Muscle layer of duodenum (tissue), 2 donors: ENCODE measurements at regions not wholly inside any gene's neighbourhood (a gene's known extent, or its start where the extent isn't known, plus 50 kb on each side); places are given as distances from the start of the nearest gene placed in this dataset.

ENCODE experiments used
- H3K27ac ChIP-seq: one replicate; pipeline ENCODE4 v1.7.0; 2013; ENCODE audit warnings: mild to moderate bottlenecking, low read length
- H3K27me3 ChIP-seq: one replicate; pipeline ENCODE4 v1.7.0; 2013; ENCODE audit warnings: low read depth, mild to moderate bottlenecking, control low read depth, low read length
- H3K36me3 ChIP-seq, 2 donors: one replicate each; pipeline ENCODE4 v1.7.0; 2013; ENCODE audit warnings: low read length in 2 of 2, control low read depth in 1 of 2, mild to moderate bottlenecking in 1 of 2; ENCODE audit not compliant: insufficient read depth in 2 of 2, control insufficient read depth in 1 of 2
- H3K4me1 ChIP-seq, 2 donors: one replicate each; pipeline ENCODE4 v1.7.0; 2013; ENCODE audit warnings: low read length in 2 of 2, mild to moderate bottlenecking in 2 of 2, control low read depth in 1 of 2, moderate library complexity in 1 of 2; ENCODE audit not compliant: insufficient read depth in 2 of 2, control insufficient read depth in 1 of 2
- H3K4me3 ChIP-seq, 2 donors: one replicate each; pipeline ENCODE4 v1.7.0; 2013; ENCODE audit warnings: low read length in 2 of 2, low read depth in 1 of 2, mild to moderate bottlenecking in 1 of 2
- H3K9me3 ChIP-seq, 2 donors: one replicate each; pipeline ENCODE4 v1.7.0; 2013; ENCODE audit warnings: low read length in 2 of 2, control low read depth in 1 of 2, mild to moderate bottlenecking in 1 of 2; ENCODE audit not compliant: control insufficient read depth in 1 of 2
- donor health status: healthy.

DNA sequence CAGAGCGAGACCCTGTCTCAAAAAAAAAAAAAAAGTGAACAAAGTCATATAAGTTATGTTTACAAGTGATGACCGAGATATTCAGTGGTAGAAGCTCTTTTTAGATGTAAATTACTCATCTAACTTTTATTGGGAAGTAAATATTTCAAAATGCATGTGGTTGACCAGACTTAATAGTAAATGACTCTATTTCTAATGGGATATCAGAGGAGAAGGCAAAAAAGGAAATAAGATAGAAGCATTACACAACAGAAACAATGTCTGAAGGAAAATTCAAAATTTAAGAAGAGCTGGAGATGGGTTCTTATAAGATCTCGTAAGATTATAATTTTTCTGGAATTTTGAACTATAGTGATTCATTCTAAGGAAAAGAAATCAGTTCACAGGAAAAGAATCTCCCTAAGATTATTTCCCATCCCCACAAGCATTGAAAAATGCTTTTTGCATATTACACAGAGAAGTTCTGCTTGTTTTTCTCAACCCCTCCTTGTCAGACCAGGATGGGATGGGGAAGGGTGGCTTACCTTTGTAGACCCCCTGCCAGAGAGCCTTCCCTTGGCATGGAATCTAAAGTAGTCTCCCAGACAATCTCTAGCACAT is 63.1 kb upstream of the STK38L start:
- peaks cover 0 to 13% of the 10 kb centered on the region in 2 donors for H3K4me1 ChIP-seq
- H3K9me3 ChIP-seq: no peaks in the 10 kb centered on the region
- no peak overlapping the region for H3K4me3 ChIP-seq
- peak overlapping the region; percentile 34 for H3K27ac ChIP-seq
- H3K36me3 ChIP-seq: peaks cover 0 to 27% of the 10 kb centered on the region in 2 donors
- no peaks in the 10 kb centered on the region for H3K27me3 ChIP-seq

DNA sequence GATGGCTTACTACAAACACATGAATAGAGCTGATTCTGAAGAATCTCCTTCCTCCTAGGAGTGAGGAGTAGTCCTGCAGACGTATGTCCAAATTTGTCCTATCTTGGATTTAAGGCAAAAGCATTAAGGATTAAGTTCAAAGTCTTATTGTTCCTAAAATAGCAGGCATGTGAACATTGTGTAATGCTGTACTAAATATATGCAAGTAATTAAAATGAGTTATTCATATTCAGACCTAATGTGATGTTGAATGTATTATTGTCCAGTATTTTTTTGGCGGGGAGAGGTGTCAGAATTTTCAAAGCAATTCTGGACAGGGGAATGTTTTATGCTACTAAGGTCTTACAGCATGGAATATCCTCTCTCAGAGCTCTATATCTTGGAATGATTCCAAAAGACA is 60.7 kb upstream of the STK38L start:
- peaks cover 5 to 21% of the 10 kb centered on the region in 2 donors for H3K4me1 ChIP-seq
- peaks cover 0 to 16% of the 10 kb centered on the region in 2 donors for H3K36me3 ChIP-seq
- no peaks in the 10 kb centered on the region for H3K27me3 ChIP-seq
- H3K27ac ChIP-seq: no peak overlapping the region
- no peaks in the 10 kb centered on the region for H3K9me3 ChIP-seq
- no peak overlapping the region for H3K4me3 ChIP-seq

DNA sequence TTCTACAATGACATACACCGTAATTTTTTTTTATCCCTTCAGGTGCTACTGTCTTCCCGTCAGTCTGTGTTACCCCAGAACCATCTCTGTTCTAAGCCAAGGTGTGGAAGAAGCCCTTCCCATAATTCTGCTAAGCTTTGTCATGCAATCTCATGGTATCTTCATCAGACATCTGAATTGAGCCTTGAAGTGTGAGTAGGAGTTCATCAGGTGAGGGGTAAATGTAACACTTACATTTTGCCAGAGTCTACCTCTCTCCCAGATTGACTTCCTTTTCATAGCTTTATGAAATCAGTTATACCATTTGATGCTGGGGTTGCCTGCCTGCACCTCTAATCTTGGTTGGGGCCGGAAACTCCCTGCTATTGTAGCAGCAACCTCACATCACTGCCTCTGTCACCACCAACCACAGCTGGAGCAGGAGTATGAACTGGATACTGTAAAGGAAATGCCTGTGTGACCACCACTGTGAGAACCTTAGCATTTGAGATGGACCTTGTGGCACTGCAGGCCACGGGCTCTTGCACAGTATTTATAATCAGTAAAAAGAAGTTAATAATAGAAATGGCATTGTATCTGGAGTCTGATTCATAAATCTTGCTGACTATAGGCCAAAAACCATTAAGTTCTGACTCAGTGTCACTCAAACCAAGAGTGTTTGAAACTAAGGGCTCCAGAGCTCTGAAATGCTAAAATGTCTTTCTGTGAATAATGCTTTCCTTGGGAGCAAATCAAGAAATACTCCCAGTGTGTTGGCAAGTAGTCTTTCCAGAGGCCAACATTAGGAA is 58.7 kb upstream of the STK38L start:
- Histone ChIP-seq H3K27ac (no peak overlapping the region), H3K27me3 (no peaks in the 10 kb centered on the region), H3K4me1 (peaks cover 5 to 9% of the 10 kb centered on the region in 2 donors), H3K4me3 (no peak overlapping the region), H3K9me3 (no peaks in the 10 kb centered on the region), H3K36me3 (peaks cover 0 to under 1% of the 10 kb centered on the region in 2 donors)

DNA sequence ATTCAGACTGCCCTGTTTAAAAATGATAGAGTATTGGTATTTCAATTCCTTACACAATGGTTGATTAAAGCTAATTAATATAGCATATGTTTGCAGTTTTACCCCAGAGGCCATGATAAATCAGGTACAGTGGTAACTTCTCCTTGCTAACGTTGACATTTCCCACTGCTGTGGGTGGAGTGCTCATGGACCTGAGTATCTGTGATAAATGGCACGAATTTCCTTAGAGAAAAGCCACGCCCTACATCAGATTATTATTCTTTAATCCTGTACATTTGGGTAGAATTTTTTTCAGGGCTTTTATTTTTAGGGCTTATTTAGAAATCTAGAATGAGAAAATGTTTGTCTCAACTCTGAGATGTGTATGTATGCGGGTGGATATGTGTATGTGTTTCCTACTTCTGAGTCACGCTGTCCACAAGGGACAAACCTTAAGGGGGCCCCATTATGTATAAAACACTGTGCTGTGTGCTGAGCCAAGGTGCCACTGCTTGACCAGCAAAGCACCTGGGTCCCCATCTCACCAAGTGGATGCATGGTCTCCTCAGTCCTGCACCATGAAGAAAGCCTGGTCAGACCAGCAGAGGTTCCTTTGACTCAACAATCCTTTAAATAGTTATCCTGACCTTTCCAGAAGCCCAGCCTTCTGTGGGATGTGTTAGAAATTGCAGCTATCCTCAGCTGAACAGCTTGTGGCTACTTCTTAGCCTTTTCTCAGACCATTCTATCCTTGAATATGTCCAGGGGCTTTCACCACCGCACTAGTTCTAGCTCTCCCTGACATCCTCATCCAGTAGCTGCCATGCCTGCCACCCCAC is 57.9 kb upstream of the STK38L start:
- no peaks in the 10 kb centered on the region for H3K9me3 ChIP-seq
- peaks cover 5 to 9% of the 10 kb centered on the region in 2 donors for H3K4me1 ChIP-seq
- H3K27me3 ChIP-seq: no peaks in the 10 kb centered on the region
- peak overlapping the region; percentile 61 for H3K27ac ChIP-seq
- H3K36me3 ChIP-seq: no peaks in the 10 kb centered on the region
- no peak overlapping the region for H3K4me3 ChIP-seq

DNA sequence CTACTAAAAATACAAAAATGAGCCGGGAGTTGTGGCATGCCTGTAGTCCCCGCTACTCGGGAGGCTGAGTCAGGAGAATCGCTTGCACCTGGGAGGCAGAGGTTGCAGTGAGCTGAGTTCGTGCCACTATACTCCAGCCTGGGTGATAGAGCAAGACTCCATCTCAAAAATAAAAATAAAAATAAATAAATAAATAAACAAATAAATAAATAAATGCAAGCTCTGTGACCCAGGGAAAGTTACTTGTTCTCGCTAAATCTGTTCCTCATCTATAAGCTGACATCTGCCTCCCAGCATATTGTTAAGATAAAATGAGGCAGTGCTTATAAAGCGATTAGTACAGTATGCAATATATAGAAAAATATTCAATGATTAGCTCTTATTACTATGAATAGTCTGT is 56.4 kb upstream of the STK38L start:
- Histone ChIP-seq H3K27me3 (no peaks in the 10 kb centered on the region), H3K27ac (no peak overlapping the region), H3K4me1 (peaks cover 5 to 9% of the 10 kb centered on the region in 2 donors), H3K4me3 (no peak overlapping the region), H3K9me3 (no peaks in the 10 kb centered on the region), H3K36me3 (no peaks in the 10 kb centered on the region)

DNA sequence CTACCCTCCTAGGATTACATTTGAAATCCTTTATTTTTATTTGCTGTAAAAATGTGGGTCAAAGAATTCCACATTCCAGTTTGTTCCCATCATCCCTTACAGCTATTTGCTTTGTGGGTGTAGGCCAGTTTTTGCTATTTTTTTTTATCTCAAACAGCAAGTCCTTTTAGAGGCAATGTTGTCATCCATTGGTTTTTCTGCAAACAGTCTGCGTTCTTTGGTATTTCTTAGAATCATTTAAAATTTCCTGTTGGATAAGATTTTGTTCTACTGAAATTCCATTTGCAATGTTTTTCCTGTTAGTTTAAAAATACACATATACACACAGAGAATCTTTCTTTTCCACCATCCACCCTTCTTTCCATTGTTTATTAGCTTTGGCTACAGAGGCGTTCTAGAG is 53.3 kb upstream of the STK38L start:
- Histone ChIP-seq H3K9me3 (no peaks in the 10 kb centered on the region), H3K4me1 (peaks cover 9 to 13% of the 10 kb centered on the region in 2 donors), H3K27ac (peak overlapping the region; percentile 68)

DNA sequence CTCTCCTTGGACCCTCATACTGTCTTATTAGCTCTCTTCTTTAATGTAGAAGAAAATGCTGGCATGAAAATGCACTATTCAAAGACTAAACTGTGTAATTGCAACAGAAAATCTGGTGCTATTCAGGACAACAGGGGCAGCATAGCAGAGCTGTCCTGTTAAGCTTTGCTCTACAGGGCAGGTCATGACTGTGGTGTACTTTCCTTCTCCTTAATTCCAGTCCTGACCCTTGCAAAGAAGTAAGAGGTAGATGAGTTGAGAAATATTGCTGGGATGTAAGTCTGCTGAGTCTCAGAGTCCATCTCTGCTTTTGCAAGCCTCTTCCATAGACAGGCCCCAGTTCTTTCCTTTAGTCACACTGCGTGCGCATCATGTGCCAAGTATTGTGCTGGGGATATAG is 52.6 kb upstream of the STK38L start:
- Histone ChIP-seq H3K4me3 (no peak overlapping the region), H3K27ac (peak overlapping the region; percentile 68), H3K9me3 (no peaks in the 10 kb centered on the region), H3K36me3 (peaks cover 0 to 5% of the 10 kb centered on the region in 2 donors), H3K27me3 (no peaks in the 10 kb centered on the region), H3K4me1 (peaks cover 3 to 13% of the 10 kb centered on the region in 2 donors)

More for the DNA sequence above, 53.3 kb upstream of the STK38L start:
- Histone ChIP-seq H3K27me3 (no peaks in the 10 kb centered on the region), H3K36me3 (peaks cover 0 to 5% of the 10 kb centered on the region in 2 donors), H3K4me3 (peak overlapping the region in 1 of 2 donors; percentile 12)

DNA sequence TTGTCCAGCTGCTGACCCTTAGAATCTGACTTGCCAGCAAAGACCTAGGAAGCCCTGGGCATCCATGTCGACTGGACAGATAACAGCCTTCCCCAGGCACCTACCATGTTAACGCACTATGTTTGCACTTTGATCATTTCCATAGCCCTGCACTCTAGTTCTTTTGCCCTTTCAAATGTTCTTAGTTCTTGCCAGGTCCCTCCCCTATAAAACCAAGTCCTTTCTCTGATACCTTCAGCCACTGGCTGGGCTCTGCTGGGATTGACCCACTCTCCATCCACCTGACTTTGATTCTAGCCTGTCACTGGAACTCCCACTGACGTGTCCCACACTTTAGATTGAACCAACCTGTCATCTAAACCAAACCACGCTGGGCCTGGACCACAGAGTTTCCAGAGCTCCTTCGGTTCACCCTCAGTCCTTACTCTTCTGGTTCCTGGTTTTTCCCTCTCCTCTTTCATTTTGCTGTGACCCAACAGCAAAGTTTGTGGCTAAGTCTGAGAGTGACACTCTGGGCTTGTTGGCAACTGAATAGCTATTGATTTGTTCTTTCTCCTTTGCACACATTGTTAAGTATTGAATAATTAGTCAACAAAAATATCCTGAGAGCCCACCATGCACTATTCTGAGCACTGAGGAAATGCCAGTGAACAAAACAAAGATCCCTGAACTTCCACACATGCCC is 51.8 kb upstream of the STK38L start:
- H3K4me1 ChIP-seq: peaks cover 0 to 9% of the 10 kb centered on the region in 2 donors
- no peak overlapping the region for H3K4me3 ChIP-seq
- peak overlapping the region; percentile 68 for H3K27ac ChIP-seq
- H3K27me3 ChIP-seq: no peaks in the 10 kb centered on the region
- H3K9me3 ChIP-seq: no peaks in the 10 kb centered on the region
- H3K36me3 ChIP-seq: peaks cover 0 to 5% of the 10 kb centered on the region in 2 donors

DNA sequence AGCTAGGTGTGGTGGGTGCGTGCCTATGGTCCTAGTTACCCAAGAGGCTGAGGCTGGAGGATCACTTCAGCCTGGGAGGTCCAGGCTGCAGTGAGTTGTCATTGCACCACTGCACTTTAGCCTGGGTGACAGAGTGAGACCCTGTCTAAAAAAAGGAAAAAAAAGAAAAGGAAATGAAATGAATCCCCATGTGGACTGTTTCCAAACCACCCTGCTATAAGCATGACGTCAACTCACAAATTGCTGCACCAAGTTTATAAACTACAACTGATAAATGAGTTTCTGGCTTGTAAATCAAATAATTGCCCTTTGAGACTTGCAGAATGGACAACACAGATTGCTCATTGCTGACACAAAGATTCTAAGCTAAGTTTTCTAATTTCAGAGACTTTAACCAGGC is 51.0 kb upstream of the STK38L start:
- Histone ChIP-seq H3K9me3 (no peaks in the 10 kb centered on the region), H3K4me1 (peaks cover 0 to 9% of the 10 kb centered on the region in 2 donors), H3K4me3 (peak overlapping the region in 1 of 2 donors; percentile 22), H3K36me3 (peaks cover 0 to 5% of the 10 kb centered on the region in 2 donors), H3K27me3 (no peaks in the 10 kb centered on the region), H3K27ac (peak overlapping the region; percentile 68)

DNA sequence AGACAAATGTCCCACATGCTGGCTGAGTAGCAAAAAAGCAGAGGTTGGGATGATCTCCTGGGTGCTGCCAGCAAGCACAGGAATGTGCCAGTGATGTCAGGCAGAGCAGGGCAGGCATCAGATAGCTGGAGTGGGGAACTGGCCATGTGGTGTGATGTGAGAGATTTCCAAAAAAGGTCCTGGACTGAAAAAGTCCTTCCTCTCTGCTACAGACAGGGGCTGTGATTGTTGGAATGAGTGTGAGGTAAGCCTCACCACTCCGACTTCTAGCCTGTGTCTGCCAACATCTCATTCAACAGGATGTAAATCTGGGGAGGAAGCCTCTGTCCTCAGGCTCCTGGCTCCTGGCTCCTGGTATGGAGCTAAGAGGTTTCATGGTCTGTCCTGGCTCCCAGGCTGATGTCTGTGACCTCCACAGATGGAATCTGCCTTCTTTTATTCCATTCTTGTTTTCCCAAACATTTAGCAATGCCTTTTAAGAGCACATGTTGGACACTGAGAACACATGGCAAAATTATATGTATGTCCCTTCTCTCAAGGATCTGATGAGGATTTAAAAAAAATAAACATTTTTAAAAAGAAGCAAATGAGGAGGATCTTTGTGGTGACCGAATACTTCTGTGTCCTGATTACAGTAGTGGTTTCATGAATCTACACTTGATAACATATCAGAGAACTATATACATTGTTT is 50.1 kb upstream of the STK38L start:
- no peaks in the 10 kb centered on the region for H3K27me3 ChIP-seq
- H3K4me1 ChIP-seq: peaks cover 0 to 9% of the 10 kb centered on the region in 2 donors
- H3K9me3 ChIP-seq: no peaks in the 10 kb centered on the region
- H3K36me3 ChIP-seq: peaks cover 0 to 5% of the 10 kb centered on the region in 2 donors
- H3K27ac ChIP-seq: peak overlapping the region; percentile 68
- H3K4me3 ChIP-seq: no peak overlapping the region
